Kidney epithelial cell (primary cell): ENCODE measurements at regions not wholly inside any gene's neighbourhood (a gene's known extent, or its start where the extent isn't known, plus 50 kb on each side); places are given as distances from the start of the nearest gene placed in this dataset.
"Not testable (repeated sequence)": the region's sequence is repeated elsewhere in the genome, so short reads cannot be mapped to it uniquely, and the experiment has no call there.

Experiments
- DNase-seq: peaks from one replicate; pipeline ENCODE4 v3.0.0-alpha.2; 2010; ENCODE audit warnings: low read depth
- H3K27me3 ChIP-seq: 2 replicates; pipeline ENCODE4 v1.6.0; 2011; ENCODE audit warnings: low read length; ENCODE audit not compliant: control insufficient read depth, insufficient read depth
- H3K36me3 ChIP-seq: 2 replicates; pipeline ENCODE4 v1.5.1; 2011; ENCODE audit warnings: low read length; ENCODE audit not compliant: control insufficient read depth, insufficient read depth
- H3K4me3 ChIP-seq: 2 replicates; pipeline ENCODE4 v1.5.1; 2011; ENCODE audit warnings: low read depth, mild to moderate bottlenecking, control low read depth, low read length
- TF ChIP-seq, protein P1 (sequence below): IDR thresholded peaks from 2 replicates; pipeline ENCODE4 v1.5.1; 2011; ENCODE audit warnings: mild to moderate bottlenecking, moderate library complexity, low read length, control low read depth, inconsistent platforms; ENCODE audit not compliant: insufficient read depth, poor library complexity, severe bottlenecking

- H3K4me3 ChIP-seq = no peak overlapping the region
- no peaks in the 10 kb centered on the region for H3K36me3 ChIP-seq
- H3K27me3 ChIP-seq = no peaks in the 10 kb centered on the region
- TF ChIP-seq, protein P1, sequence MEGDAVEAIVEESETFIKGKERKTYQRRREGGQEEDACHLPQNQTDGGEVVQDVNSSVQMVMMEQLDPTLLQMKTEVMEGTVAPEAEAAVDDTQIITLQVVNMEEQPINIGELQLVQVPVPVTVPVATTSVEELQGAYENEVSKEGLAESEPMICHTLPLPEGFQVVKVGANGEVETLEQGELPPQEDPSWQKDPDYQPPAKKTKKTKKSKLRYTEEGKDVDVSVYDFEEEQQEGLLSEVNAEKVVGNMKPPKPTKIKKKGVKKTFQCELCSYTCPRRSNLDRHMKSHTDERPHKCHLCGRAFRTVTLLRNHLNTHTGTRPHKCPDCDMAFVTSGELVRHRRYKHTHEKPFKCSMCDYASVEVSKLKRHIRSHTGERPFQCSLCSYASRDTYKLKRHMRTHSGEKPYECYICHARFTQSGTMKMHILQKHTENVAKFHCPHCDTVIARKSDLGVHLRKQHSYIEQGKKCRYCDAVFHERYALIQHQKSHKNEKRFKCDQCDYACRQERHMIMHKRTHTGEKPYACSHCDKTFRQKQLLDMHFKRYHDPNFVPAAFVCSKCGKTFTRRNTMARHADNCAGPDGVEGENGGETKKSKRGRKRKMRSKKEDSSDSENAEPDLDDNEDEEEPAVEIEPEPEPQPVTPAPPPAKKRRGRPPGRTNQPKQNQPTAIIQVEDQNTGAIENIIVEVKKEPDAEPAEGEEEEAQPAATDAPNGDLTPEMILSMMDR = no peak
- no peak for DNase-seq
These were observed 69.8 kb upstream of the STARD13 start for GRCh38 chr13:33355201-33355895.

GRCh38 chr13:33358076-33358475, 72.5 kb upstream of the STARD13 start:
- not testable (repeated sequence) for DNase-seq, H3K27me3 ChIP-seq

GRCh38 chr13:33362986-33363727, 77.6 kb upstream of the STARD13 start:
- Histone ChIP-seq H3K27me3 (no peaks in the 10 kb centered on the region), H3K36me3 (no peaks in the 10 kb centered on the region), H3K4me3 (no peak overlapping the region)
- DNase-seq = no peak
- TF ChIP-seq, protein P1 = no peak

More at GRCh38 chr13:33358076-33358475, 72.5 kb upstream of the STARD13 start:
- not testable (repeated sequence) for H3K36me3 ChIP-seq, H3K4me3 ChIP-seq

DNA sequence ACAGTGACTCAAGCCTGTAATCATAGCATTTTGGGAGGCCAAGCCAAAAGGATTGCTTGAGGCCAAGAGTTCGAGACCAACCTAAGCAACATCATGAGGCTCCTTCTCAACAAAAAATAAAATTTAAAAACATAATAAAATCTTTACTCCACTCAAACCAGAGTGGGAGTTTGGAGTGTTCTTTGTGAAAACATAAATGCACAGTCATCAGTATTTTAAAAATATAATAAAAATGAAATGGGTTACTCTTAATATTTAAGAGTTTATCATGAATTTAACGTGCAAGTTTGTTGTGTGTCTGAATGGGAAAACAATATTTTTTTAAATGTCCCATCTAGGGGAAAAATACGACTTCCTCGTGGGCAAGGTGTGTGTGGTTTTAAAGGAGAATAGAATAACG, 78.6 kb upstream of the STARD13 start:
- Histone ChIP-seq H3K27me3 (no peaks in the 10 kb centered on the region), H3K36me3 (no peaks in the 10 kb centered on the region), H3K4me3 (no peak overlapping the region)
- TF ChIP-seq, protein P1 = no peak
- no peak for DNase-seq

- no peaks in the 10 kb centered on the region for H3K36me3 ChIP-seq
- H3K4me3 ChIP-seq = no peak overlapping the region
- H3K27me3 ChIP-seq = no peaks in the 10 kb centered on the region
- DNase-seq = no peak
- TF ChIP-seq, protein P1 = no peak
These were observed 81.0 kb upstream of the STARD13 start for GRCh38 chr13:33366469-33367062.

DNA sequence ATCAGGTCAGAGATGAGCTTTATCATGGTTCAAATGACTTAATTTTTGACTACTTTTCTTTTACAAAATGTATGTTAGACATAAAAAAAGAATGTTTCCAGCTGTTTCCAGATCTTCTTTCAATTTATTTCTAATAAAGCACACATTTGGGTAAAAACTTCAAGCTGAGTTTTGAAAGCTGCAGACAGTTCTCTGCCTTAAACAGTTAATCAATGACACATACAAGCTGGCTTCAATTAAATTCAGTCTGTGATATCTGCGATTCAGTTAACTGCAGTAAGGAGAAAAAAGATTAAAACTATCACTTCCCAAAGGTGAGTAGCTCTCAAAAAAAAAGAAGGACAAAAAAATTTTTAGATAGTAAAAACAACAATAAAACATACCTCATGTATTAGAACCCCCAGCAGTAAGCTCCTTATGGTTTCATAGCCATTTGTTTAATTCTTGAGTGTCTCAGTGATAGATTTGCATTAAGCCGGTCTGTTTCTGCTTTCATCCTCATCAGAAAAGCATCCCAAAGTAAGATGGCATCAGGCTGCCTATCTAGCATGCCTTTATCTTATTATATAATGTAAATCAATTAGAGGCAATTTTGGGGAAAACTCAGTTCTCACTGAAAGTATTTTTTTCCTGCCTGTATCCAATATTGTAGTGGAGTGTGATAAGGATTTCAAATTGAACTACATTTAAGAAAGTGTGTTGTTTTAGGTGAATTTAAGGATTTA, 81.8 kb upstream of the STARD13 start:
- no peak for DNase-seq
- TF ChIP-seq, protein P1 = no peak
- no peak overlapping the region for H3K4me3 ChIP-seq
- no peaks in the 10 kb centered on the region for H3K27me3 ChIP-seq
- no peaks in the 10 kb centered on the region for H3K36me3 ChIP-seq
